IMR-90 (cell line): ENCODE measurements at regions not wholly inside any gene's neighbourhood (a gene's known extent, or its start where the extent isn't known, plus 50 kb on each side); places are given as distances from the start of the nearest gene placed in this dataset.

Experiments used
- ATAC-seq: fragments of 200-7000 bp; cut with Tn5 transposase; 2 replicates; pipeline ENCODE4 v1.9.1; 2020; ENCODE audit warnings: low read depth, mild to moderate bottlenecking, moderate library complexity
- BruUV-seq: library from RNA; stranded (reverse); fragments of 400-500 nt; replicated peaks from 2 replicates; lab custom pipeline; 2021; lab: Mats Ljungman, UMichigan
- CTCF ChIA-PET: fragments of 300-600 bp; formaldehyde crosslinking; extraction: SDS; loops from one replicate; lab custom pipeline; 2021; ENCODE audit warnings: antibody characterized with exemption; lab: Yijun Ruan, JAX
- POLR2A ChIA-PET: fragments of 300-600 bp; sonication (Branson Sonifier 250); formaldehyde crosslinking; loops from one replicate; lab custom pipeline; 2022; ENCODE audit warnings: antibody characterized with exemption; ENCODE audit not compliant: unreplicated experiment; lab: Charles Lee
- DNase-seq: peaks from one replicate; pipeline ENCODE4 v3.0.0; 2013
- H2AFZ ChIP-seq: replicated peaks from 2 replicates; pipeline ENCODE3; 2013; ENCODE audit warnings: low read length, mild to moderate bottlenecking; ENCODE audit not compliant: poor library complexity
- H2AK5ac ChIP-seq: 2 replicates; pipeline ENCODE4 v1.6.1; 2013; ENCODE audit warnings: low read depth, low read length, inconsistent platforms
- H2AK9ac ChIP-seq: replicated peaks from 2 replicates; pipeline ENCODE3; 2013; ENCODE audit warnings: mild to moderate bottlenecking, low read depth, low read length, moderate library complexity; ENCODE audit not compliant: poor library complexity
- H2BK120ac ChIP-seq: 2 replicates; pipeline ENCODE4 v1.6.1; 2013; ENCODE audit warnings: low read depth, low read length, inconsistent platforms
- H2BK15ac ChIP-seq: 3 replicates; pipeline ENCODE4 v1.6.1; 2013; ENCODE audit warnings: low read depth, low read length, inconsistent platforms
- H2BK20ac ChIP-seq: 2 replicates; pipeline ENCODE4 v1.6.1; 2013; ENCODE audit warnings: low read depth, mild to moderate bottlenecking, inconsistent platforms, low read length, moderate library complexity
- H2BK5ac ChIP-seq: 2 replicates; pipeline ENCODE4 v1.6.1; 2013; ENCODE audit warnings: mild to moderate bottlenecking, low read depth, low read length, inconsistent platforms; ENCODE audit not compliant: poor library complexity, severe bottlenecking
- H3K14ac ChIP-seq: replicated peaks from 2 replicates; pipeline ENCODE4 v1.6.1; 2013; ENCODE audit warnings: low read depth, low read length, inconsistent platforms
- H3K18ac ChIP-seq: 2 replicates; pipeline ENCODE4 v1.6.1; 2013; ENCODE audit warnings: low read depth, low read length, control low read depth
- H3K23ac ChIP-seq: 2 replicates; pipeline ENCODE4 v1.6.1; 2013; ENCODE audit warnings: low read depth, low read length, inconsistent platforms
- H3K27ac ChIP-seq: 2 replicates; pipeline ENCODE4 v1.5.1; 2013; ENCODE audit warnings: mild to moderate bottlenecking, control low read depth, low read length; ENCODE audit not compliant: insufficient read depth
- H3K27me3 ChIP-seq: 2 replicates; pipeline ENCODE4 v1.6.1; 2013; ENCODE audit warnings: low read length; ENCODE audit not compliant: control insufficient read depth, insufficient read depth
- H3K36me3 ChIP-seq: 2 replicates; pipeline ENCODE4 v1.6.1; 2013; ENCODE audit warnings: low read length, mixed read lengths; ENCODE audit not compliant: control insufficient read depth, insufficient read depth
- H3K4ac ChIP-seq: 2 replicates; pipeline ENCODE4 v1.6.1; 2013; ENCODE audit warnings: low read depth, low read length, inconsistent platforms
- H3K4me1 ChIP-seq: 2 replicates; pipeline ENCODE4 v1.6.1; 2013; ENCODE audit warnings: low read length, mixed read lengths; ENCODE audit not compliant: control insufficient read depth, insufficient read depth
- H3K4me2 ChIP-seq: 2 replicates; pipeline ENCODE4 v1.6.1; 2013; ENCODE audit warnings: low read depth, mild to moderate bottlenecking, control low read depth, low read length, moderate library complexity
- H3K4me3 ChIP-seq: 2 replicates; pipeline ENCODE4 v1.5.1; 2013; ENCODE audit warnings: low read depth, mild to moderate bottlenecking, control low read depth, low read length, moderate library complexity; ENCODE audit not compliant: insufficient read depth
- H3K56ac ChIP-seq: 2 replicates; pipeline ENCODE4 v1.6.1; 2013; ENCODE audit warnings: low read length, inconsistent platforms; ENCODE audit not compliant: insufficient read depth; ENCODE audit errors: extremely low read depth
- H3K79me1 ChIP-seq, 2 experiments: 2 replicates each; pipeline ENCODE4 v1.6.1; 2013; ENCODE audit warnings: low read length in 2 of 2, inconsistent platforms in 1 of 2, low read depth in 1 of 2
- H3K9ac ChIP-seq: 2 replicates; pipeline ENCODE4 v1.6.1; 2013; ENCODE audit warnings: low read depth, low read length, control low read depth
- H3K9me1 ChIP-seq: 2 replicates; pipeline ENCODE4 v1.6.1; 2013; ENCODE audit warnings: low read length, inconsistent platforms; ENCODE audit not compliant: insufficient read depth
- H3K9me3 ChIP-seq: 2 replicates; pipeline ENCODE4 v1.6.1; 2013; ENCODE audit warnings: low read length; ENCODE audit not compliant: control insufficient read depth, insufficient read depth
- H4K20me1 ChIP-seq: 2 replicates; pipeline ENCODE4 v1.6.1; 2013; ENCODE audit warnings: low read length, inconsistent platforms; ENCODE audit not compliant: insufficient read depth
- H4K5ac ChIP-seq: 2 replicates; pipeline ENCODE4 v1.6.1; 2013; ENCODE audit warnings: mild to moderate bottlenecking, low read depth, low read length, control low read depth
- H4K8ac ChIP-seq, 2 experiments: 2 replicates each; pipeline ENCODE4 v1.6.1; 2013; ENCODE audit warnings: low read depth in 2 of 2, low read length in 2 of 2, control low read depth in 1 of 2, inconsistent platforms in 1 of 2
- H4K91ac ChIP-seq: 2 replicates; pipeline ENCODE4 v1.6.1; 2013; ENCODE audit warnings: low read depth, low read length, inconsistent platforms; ENCODE audit not compliant: insufficient read depth
- BHLHE40 ChIP-seq: fragments of 150-350 bp; IDR thresholded peaks from 2 replicates; pipeline ENCODE4 v1.6.1; 2016; ENCODE audit warnings: mild to moderate bottlenecking, low read depth, low read length
- CEBPB ChIP-seq: IDR thresholded peaks from 2 replicates; pipeline ENCODE4 v1.6.1; 2012; ENCODE audit warnings: low read depth, low read length, improper control_type of control experiment
- CHD1 ChIP-seq: IDR thresholded peaks from 2 replicates; pipeline ENCODE4 v1.6.1; 2012; ENCODE audit warnings: low read depth, low read length, improper control_type of control experiment
- MAZ ChIP-seq: IDR thresholded peaks from 2 replicates; pipeline ENCODE4 v1.6.1; 2012; ENCODE audit warnings: low read depth, mild to moderate bottlenecking, low read length, improper control_type of control experiment, moderate library complexity, borderline replicate concordance
- MXI1 ChIP-seq: IDR thresholded peaks from 2 replicates; pipeline ENCODE4 v1.6.1; 2012; ENCODE audit warnings: low read depth, mild to moderate bottlenecking, low read length, moderate library complexity, borderline replicate concordance
- NFE2L2 ChIP-seq: fragments of 150-350 bp; IDR thresholded peaks from 2 replicates; pipeline ENCODE4 v1.6.1; 2016; ENCODE audit warnings: low read depth, mild to moderate bottlenecking, low read length
- RCOR1 ChIP-seq: IDR thresholded peaks from 2 replicates; pipeline ENCODE4 v1.6.1; 2012; ENCODE audit warnings: mild to moderate bottlenecking, low read length, improper control_type of control experiment; ENCODE audit not compliant: insufficient replicate concordance
- RFX5 ChIP-seq: IDR thresholded peaks from 2 replicates; pipeline ENCODE4 v1.8.0; 2012; ENCODE audit warnings: low read depth, mild to moderate bottlenecking, low read length, moderate library complexity
- SMC3 ChIP-seq: fragments of 150-350 bp; IDR thresholded peaks from 2 replicates; pipeline ENCODE4 v1.6.1; 2016; ENCODE audit warnings: low read depth, mild to moderate bottlenecking, antibody characterized with exemption, low read length, moderate library complexity
- WGBS, 2 experiments: methylation state at CpG; one replicate each; pipeline versions ENCODE4 v1.1.5 to v1.1.7; 2013; ENCODE audit warnings: missing lambda C conversion rate in 2 of 2; ENCODE audit not compliant: insufficient read length in 1 of 2; ENCODE audit errors: extremely low coverage in 2 of 2; 5-methylcytosine and 5-hydroxymethylcytosine counted together
- dilution Hi-C: fragments of 300-500 bp; cut with HindIII; formaldehyde crosslinking; loops from one replicate; pipeline ENCODE4 v1.14.3; 2018; ENCODE audit warnings: low sequenced_read_pairs; ENCODE audit not compliant: unreplicated experiment
- in situ Hi-C: fragments of 300-500 bp; cut with MboI; formaldehyde crosslinking; loops from 3 replicates; pipeline ENCODE4 v1.14.3; 2019; ENCODE audit warnings: low sequenced_read_pairs, inconsistent platforms, mixed read lengths
- intact Hi-C: fragments of 100-400 bp; cut with micrococcal nuclease; formaldehyde crosslinking; loops from 2 replicates; pipeline ENCODE4 v1.10.0; 2022
- TF ChIP-seq, protein P1 (sequence below): fragments of 150-350 bp; IDR thresholded peaks from 2 replicates; pipeline ENCODE4 v1.6.1; 2017; ENCODE audit warnings: mild to moderate bottlenecking, antibody characterized with exemption, low read length, low read depth

- ATAC-seq (no peak), DNase-seq (no peak)
- Histone ChIP-seq H2BK5ac (no peak overlapping the region), H2AK5ac (no peak overlapping the region), H2AFZ (no peak overlapping the region), H3K23ac (no peak overlapping the region), H2BK20ac (no peak overlapping the region), H3K4ac (no peak overlapping the region), H4K91ac (no peak overlapping the region), H4K5ac (no peak overlapping the region), H3K9me3 (no peaks in the 10 kb centered on the region), H2AK9ac (no peak overlapping the region), H3K18ac (no peak overlapping the region), H3K4me1 (no peaks in the 10 kb centered on the region), H2BK15ac (no peak overlapping the region), H4K8ac (no peak overlapping the region), H3K79me1 (no peaks in the 10 kb centered on the region), H3K9me1 (no peaks in the 10 kb centered on the region; the same call in 1 of the 2 replicates), H3K36me3 (no peaks in the 10 kb centered on the region), H2BK120ac (no peak overlapping the region), H3K14ac (no peak overlapping the region), H3K4me2 (no peak overlapping the region), H4K20me1 (no peaks in the 10 kb centered on the region), H3K27me3 (no peaks in the 10 kb centered on the region), H3K27ac (no peak overlapping the region), H3K56ac (no peak overlapping the region), H3K9ac (no peak overlapping the region), H3K4me3 (no peak overlapping the region)
- intact Hi-C loops: no loop called here
- 60% methylated on average over 1 of the region's 5 CpGs; no CpG with 5 or more reads in 1 of the 2 experiments for WGBS, 2 experiments
- ChIA-PET POLR2A (no interaction called here), CTCF (interaction anchor here (0.6 to 1.0 kb wide), 2 partner anchors 8 to 318 kb away, joined by 3 to 4 read pairs; partner anchors contain the start of gene CD2AP)
- TF ChIP-seq SMC3 (no peak), MXI1 (no peak), RFX5 (no peak), NFE2L2 (no peak), MAZ (no peak), CEBPB (no peak), CHD1 (no peak), BHLHE40 (no peak), RCOR1 (no peak)
- TF ChIP-seq, protein P1, sequence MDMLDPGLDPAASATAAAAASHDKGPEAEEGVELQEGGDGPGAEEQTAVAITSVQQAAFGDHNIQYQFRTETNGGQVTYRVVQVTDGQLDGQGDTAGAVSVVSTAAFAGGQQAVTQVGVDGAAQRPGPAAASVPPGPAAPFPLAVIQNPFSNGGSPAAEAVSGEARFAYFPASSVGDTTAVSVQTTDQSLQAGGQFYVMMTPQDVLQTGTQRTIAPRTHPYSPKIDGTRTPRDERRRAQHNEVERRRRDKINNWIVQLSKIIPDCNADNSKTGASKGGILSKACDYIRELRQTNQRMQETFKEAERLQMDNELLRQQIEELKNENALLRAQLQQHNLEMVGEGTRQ: no peak
- BruUV-seq: no TSS peak
- dilution Hi-C loops: no loop called here
- in situ Hi-C loops: no loop called here
Measured at GRCh38 chr6:47159763-47160162, 117.6 kb upstream of the ADGRF1 start.
